ENCODE measurements at regions not wholly inside any gene's neighbourhood (a gene's known extent, or its start where the extent isn't known, plus 50 kb on each side); places are given as distances from the start of the nearest gene placed in this dataset.
"Not testable (repeated sequence)": the region's sequence is repeated elsewhere in the genome, so short reads cannot be mapped to it uniquely, and the experiment has no call there.

- no peak for DNase-seq
- no peak for TF ChIP-seq CTCF (IDR thresholded peaks at IDR 0.05)
- Mint-ChIP-seq H3K27me3 (peaks cover 4% of the 10 kb centered on the region), H3K9me3 (no peaks in the 10 kb centered on the region), H3K4me1 (peaks cover 3% of the 10 kb centered on the region), H3K36me3 (ENCODE audit: low read depth) (no peaks in the 10 kb centered on the region), H3K4me3 (no peak overlapping the region), H3K27ac (no peak overlapping the region)
- ATAC-seq (ENCODE audit: low read depth): no peak
- intact Hi-C loops (cut with micrococcal nuclease): loop anchor here (1.0 kb wide), 1 partner anchor 191 kb away; no protein-coding TSS in a partner anchor
- ChIA-PET CTCF (interaction anchor here (1.0 to 1.5 kb wide), 2 partner anchors 95 to 190 kb away, joined by 3 to 14 read pairs; no protein-coding TSS in a partner anchor), POLR2A (no interaction called here)
Measured at GRCh38 chr7:106367664-106368063, 82.9 kb upstream of the NAMPT start.

GRCh38 chr7:106367018-106367420 lies 82.2 kb upstream of the NAMPT start:
- H3K9me3 Mint-ChIP-seq: no peaks in the 10 kb centered on the region
- H3K27me3 Mint-ChIP-seq: peaks cover 4% of the 10 kb centered on the region
- H3K36me3 Mint-ChIP-seq (ENCODE audit: low read depth): no peaks in the 10 kb centered on the region
- intact Hi-C loops (cut with micrococcal nuclease): loop anchor here (1.0 kb wide), 1 partner anchor 191 kb away; no protein-coding TSS in a partner anchor
- no peak overlapping the region for H3K4me3 Mint-ChIP-seq
- peak; percentile 65 for ATAC-seq (ENCODE audit: low read depth)
- DNase-seq: no peak
- H3K4me1 Mint-ChIP-seq: peaks cover 4% of the 10 kb centered on the region
- no peak for TF ChIP-seq CTCF (IDR thresholded peaks at IDR 0.05)
- H3K27ac Mint-ChIP-seq: no peak overlapping the region
- POLR2A ChIA-PET: no interaction called here
- CTCF ChIA-PET: interaction anchor here (1.0 to 1.5 kb wide), 2 partner anchors 95 to 189 kb away, joined by 3 to 14 read pairs; no protein-coding TSS in a partner anchor

GRCh38 chr7:106365252-106366005 lies 80.6 kb upstream of the NAMPT start:
- H3K4me3 Mint-ChIP-seq: no peak overlapping the region
- ChIA-PET POLR2A (no interaction called here), CTCF (no interaction called here)
- no peaks in the 10 kb centered on the region for H3K9me3 Mint-ChIP-seq
- DNase-seq (no peak), ATAC-seq (ENCODE audit: low read depth) (no peak)
- H3K27ac Mint-ChIP-seq: no peak overlapping the region
- no peaks in the 10 kb centered on the region for H3K36me3 Mint-ChIP-seq (ENCODE audit: low read depth)
- peaks cover 4% of the 10 kb centered on the region for H3K4me1 Mint-ChIP-seq
- peaks cover 5% of the 10 kb centered on the region for H3K27me3 Mint-ChIP-seq
- TF ChIP-seq CTCF (IDR thresholded peaks at IDR 0.05): no peak
- intact Hi-C loops (cut with micrococcal nuclease): no loop called here

GRCh38 chr7:106362507-106362906 lies 77.7 kb upstream of the NAMPT start:
- H3K36me3 Mint-ChIP-seq (ENCODE audit: low read depth); H3K9me3 Mint-ChIP-seq; intact Hi-C loops (cut with micrococcal nuclease); H3K27ac Mint-ChIP-seq; H3K4me1 Mint-ChIP-seq; POLR2A ChIA-PET; CTCF ChIA-PET; ATAC-seq (ENCODE audit: low read depth); DNase-seq; H3K4me3 Mint-ChIP-seq: not testable (repeated sequence)
- H3K27me3 Mint-ChIP-seq: peaks cover 19% of the 10 kb centered on the region

GRCh38 chr7:106358103-106358663 lies 73.4 kb upstream of the NAMPT start:
- no peak for TF ChIP-seq CTCF (IDR thresholded peaks at IDR 0.05)
- DNase-seq (no peak), ATAC-seq (ENCODE audit: low read depth) (no peak)
- Mint-ChIP-seq H3K27ac (no peak overlapping the region), H3K4me1 (peaks cover 2% of the 10 kb centered on the region), H3K9me3 (no peaks in the 10 kb centered on the region), H3K4me3 (no peak overlapping the region), H3K27me3 (peaks cover 24% of the 10 kb centered on the region), H3K36me3 (ENCODE audit: low read depth) (no peaks in the 10 kb centered on the region)
- ChIA-PET POLR2A (interaction anchor here (1.4 kb wide), 1 partner anchor 73 kb away, joined by 3 read pairs; the partner anchor contains the start of gene NAMPT), CTCF (no interaction called here)
- intact Hi-C loops (cut with micrococcal nuclease): no loop called here
